Mesothelial cell of epicardium (in vitro differentiated cells): ENCODE measurements at regions not wholly inside any gene's neighbourhood (a gene's known extent, or its start where the extent isn't known, plus 50 kb on each side); places are given as distances from the start of the nearest gene placed in this dataset.

ENCODE experiments used
- DNase-seq, 2 experiments: peaks; one replicate each; pipeline ENCODE4 v3.0.0; 2021; ENCODE audit warnings: low spot score in 2 of 2; ENCODE audit not compliant: unreplicated experiment in 2 of 2
- H3K27ac Mint-ChIP-seq: 2 replicates; pipeline ENCODE4 v1.8.0; 2021; ENCODE audit warnings: mixed read lengths
- H3K27me3 Mint-ChIP-seq: 2 replicates; pipeline ENCODE4 v1.8.0; 2021; ENCODE audit warnings: low read depth, mixed read lengths
- H3K36me3 Mint-ChIP-seq: 2 replicates; pipeline ENCODE4 v1.8.0; 2021; ENCODE audit warnings: mixed read lengths
- H3K4me1 Mint-ChIP-seq: 2 replicates; pipeline ENCODE4 v1.8.0; 2021; ENCODE audit warnings: mixed read lengths
- H3K4me3 Mint-ChIP-seq: 2 replicates; pipeline ENCODE4 v1.8.0; 2021; ENCODE audit warnings: mild to moderate bottlenecking, moderate library complexity, mixed read lengths
- H3K9me3 Mint-ChIP-seq: 2 replicates; pipeline ENCODE4 v1.8.0; 2021; ENCODE audit warnings: mixed read lengths
- TF ChIP-seq, protein P1 (sequence below): fragments of 200-600 bp; sonication (generic); IDR thresholded peaks from one replicate; pipeline ENCODE4 v1.5.0; 2021; ENCODE audit warnings: antibody characterized with exemption; ENCODE audit not compliant: unreplicated experiment

DNA sequence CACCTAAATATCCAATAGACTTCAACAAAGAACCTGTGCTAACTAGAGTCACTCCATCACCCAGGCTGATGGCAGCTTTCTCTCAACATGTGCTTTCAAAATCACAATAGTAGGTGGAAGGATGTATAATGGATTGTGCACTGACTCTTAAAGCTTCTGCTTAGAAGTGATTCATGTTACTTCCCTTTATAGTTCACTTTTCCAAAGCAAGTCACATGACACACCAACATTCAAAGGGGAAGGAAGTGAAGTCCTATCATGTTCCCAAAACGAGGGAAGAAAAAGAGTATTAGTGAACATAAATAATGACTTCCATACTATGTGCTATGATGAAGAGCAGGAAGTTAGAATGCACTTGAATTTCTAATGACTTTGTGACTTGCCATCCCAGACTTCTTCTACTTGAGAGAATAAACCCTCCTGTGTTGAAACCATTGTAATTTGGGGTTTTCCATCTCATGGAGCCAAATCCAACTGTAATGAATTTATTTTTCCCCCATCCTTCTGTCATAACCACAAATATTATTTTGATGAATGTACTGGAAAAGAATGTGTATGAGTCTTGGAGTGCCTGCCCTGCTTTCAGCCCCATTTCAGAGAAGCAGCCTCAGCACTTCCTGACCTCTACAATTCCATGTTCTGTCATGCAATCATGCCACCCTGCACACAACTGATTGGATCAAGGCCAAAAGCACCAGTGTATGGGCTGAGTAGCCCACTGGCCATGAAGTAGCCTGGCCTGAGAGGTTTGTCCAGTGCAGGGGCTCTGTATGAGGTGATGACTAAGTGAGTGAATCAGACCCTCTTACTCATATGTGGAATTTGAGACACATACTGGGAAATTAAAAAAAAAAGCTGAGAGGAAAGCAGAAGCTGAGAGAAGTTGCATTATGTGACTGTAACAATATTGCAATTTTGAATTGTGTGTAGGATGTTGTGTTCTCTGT lies 525.9 kb upstream of the CLINT1 start:
- Mint-ChIP-seq H3K9me3 (peaks cover 8% of the 10 kb centered on the region), H3K4me1 (peaks cover 5% of the 10 kb centered on the region), H3K36me3 (no peaks in the 10 kb centered on the region), H3K27ac (no peak overlapping the region), H3K4me3 (no peak overlapping the region), H3K27me3 (no peaks in the 10 kb centered on the region)
- no peak for DNase-seq
- TF ChIP-seq, protein P1, sequence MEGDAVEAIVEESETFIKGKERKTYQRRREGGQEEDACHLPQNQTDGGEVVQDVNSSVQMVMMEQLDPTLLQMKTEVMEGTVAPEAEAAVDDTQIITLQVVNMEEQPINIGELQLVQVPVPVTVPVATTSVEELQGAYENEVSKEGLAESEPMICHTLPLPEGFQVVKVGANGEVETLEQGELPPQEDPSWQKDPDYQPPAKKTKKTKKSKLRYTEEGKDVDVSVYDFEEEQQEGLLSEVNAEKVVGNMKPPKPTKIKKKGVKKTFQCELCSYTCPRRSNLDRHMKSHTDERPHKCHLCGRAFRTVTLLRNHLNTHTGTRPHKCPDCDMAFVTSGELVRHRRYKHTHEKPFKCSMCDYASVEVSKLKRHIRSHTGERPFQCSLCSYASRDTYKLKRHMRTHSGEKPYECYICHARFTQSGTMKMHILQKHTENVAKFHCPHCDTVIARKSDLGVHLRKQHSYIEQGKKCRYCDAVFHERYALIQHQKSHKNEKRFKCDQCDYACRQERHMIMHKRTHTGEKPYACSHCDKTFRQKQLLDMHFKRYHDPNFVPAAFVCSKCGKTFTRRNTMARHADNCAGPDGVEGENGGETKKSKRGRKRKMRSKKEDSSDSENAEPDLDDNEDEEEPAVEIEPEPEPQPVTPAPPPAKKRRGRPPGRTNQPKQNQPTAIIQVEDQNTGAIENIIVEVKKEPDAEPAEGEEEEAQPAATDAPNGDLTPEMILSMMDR = no peak

DNA sequence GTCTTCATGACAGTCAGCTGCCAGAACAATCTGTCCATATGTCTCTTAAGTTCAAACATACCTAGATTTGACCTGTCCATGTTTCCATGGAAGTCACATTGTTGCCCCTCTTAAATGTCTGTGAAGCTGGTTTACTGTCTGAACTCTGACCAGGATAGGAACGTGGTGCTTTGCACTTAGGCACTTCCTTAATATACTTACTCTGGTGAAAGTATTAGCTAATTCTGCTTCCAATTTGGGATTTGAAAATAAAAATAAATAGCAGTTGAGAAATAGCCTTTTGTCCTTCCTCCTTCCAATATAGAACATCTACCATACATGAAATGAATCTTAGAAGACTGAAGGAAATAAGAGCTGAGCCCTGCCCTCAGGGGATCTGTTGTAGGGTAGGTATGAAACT lies 524.5 kb upstream of the CLINT1 start:
- Mint-ChIP-seq H3K36me3 (no peaks in the 10 kb centered on the region), H3K4me3 (no peak overlapping the region), H3K9me3 (peaks cover 8% of the 10 kb centered on the region), H3K27me3 (no peaks in the 10 kb centered on the region), H3K4me1 (peaks cover 5% of the 10 kb centered on the region), H3K27ac (no peak overlapping the region)
- TF ChIP-seq, protein P1 = no peak
- DNase-seq = no peak

DNA sequence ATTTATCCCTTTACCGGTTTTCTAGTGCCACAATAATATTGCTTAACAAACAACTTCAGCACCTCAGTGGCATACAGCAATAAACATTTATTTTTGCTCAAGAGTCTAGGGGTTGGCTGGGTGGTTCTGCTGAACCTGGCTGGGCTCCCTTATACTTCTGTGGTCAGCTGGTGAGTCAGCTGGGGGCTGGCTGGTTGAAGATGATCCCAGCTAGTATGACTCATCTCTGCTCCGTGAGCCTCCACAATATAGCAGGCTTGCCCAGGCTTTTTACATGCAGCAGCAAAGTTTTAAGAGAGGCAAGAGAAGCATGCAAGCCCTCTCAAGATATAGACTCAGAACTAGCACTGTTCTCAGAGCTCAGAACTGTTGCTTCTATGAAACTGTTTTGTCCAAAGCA lies 523.5 kb upstream of the CLINT1 start:
- no peak for DNase-seq
- Mint-ChIP-seq H3K27ac (no peak overlapping the region), H3K36me3 (no peaks in the 10 kb centered on the region)

DNA sequence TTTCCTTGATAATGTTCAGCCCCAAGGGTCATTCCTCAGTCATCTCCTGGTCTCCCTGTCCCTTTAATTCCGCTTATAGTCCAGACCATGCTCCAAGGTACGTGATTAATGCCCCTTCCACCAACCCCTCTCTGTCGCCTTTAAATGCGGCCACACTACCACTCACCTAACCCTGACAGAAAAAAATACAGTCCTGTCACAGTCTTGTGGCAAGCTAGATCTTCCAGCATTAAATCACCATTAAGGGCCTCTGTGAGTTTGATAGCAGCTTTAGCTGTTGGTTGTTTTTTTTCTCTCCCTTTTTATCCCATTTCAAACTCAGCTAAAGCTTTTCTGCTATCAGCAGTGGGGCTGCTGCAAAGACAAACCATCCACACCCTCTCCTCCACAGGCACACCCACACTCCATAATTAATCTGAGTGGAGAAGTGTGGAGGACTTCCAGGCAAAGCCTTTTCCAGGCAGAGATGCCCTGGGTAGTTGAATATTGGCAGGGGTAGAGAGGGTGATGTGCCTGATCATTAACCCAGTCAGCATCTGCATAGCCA lies 522.7 kb upstream of the CLINT1 start:
- no peaks in the 10 kb centered on the region for H3K36me3 Mint-ChIP-seq
- H3K9me3 Mint-ChIP-seq = peaks cover 15% of the 10 kb centered on the region
- TF ChIP-seq, protein P1 = no peak
- peaks cover 5% of the 10 kb centered on the region for H3K4me1 Mint-ChIP-seq
- H3K27me3 Mint-ChIP-seq = no peaks in the 10 kb centered on the region
- DNase-seq = no peak
- H3K27ac Mint-ChIP-seq = no peak overlapping the region
- no peak overlapping the region for H3K4me3 Mint-ChIP-seq

More for the DNA sequence above, 523.5 kb upstream of the CLINT1 start:
- TF ChIP-seq, protein P1 = no peak
- Mint-ChIP-seq H3K27me3 (no peaks in the 10 kb centered on the region), H3K4me3 (no peak overlapping the region), H3K4me1 (peaks cover 5% of the 10 kb centered on the region), H3K9me3 (peaks cover 12% of the 10 kb centered on the region)

DNA sequence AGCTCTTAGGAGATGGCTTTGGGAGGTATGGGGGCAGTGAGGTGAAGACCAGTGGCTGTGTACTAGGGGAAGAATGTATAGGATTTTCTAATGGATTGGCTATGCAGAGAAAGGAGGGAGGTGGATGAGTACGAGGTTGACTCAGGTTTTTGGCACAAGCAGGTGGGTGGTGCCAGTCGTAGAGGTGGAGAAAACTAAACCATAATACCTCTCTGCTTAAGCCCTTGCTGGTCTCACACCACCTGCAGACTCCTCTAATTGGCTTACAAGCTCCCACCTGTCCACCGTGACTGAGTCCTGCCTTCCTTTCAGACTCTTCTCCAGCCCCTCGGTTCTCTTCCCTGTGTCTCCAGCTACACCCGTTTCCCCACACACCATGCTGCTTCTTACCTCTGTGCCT lies 521.7 kb upstream of the CLINT1 start:
- H3K4me3 Mint-ChIP-seq = no peak overlapping the region
- no peaks in the 10 kb centered on the region for H3K27me3 Mint-ChIP-seq
- no peak for DNase-seq
- peaks cover 10% of the 10 kb centered on the region for H3K9me3 Mint-ChIP-seq
- peaks cover 5% of the 10 kb centered on the region for H3K4me1 Mint-ChIP-seq
- TF ChIP-seq, protein P1 = no peak
- H3K36me3 Mint-ChIP-seq = no peaks in the 10 kb centered on the region
- no peak overlapping the region for H3K27ac Mint-ChIP-seq
